H1 (cell line): ENCODE measurements at regions not wholly inside any gene's neighbourhood (a gene's known extent, or its start where the extent isn't known, plus 50 kb on each side); places are given as distances from the start of the nearest gene placed in this dataset.

Source experiments
- HDAC6 ChIP-seq: IDR thresholded peaks from one replicate; pipeline ENCODE4 v1.7.1; 2012; ENCODE audit warnings: low read depth, mild to moderate bottlenecking, inconsistent platforms, low read length, moderate library complexity
- KDM4A ChIP-seq: IDR thresholded peaks from one replicate; pipeline ENCODE4 v1.7.1; 2012; ENCODE audit warnings: low read depth, mild to moderate bottlenecking, moderate library complexity, low read length, inconsistent platforms; ENCODE audit not compliant: severe bottlenecking
- TAF1 ChIP-seq: IDR thresholded peaks from 2 replicates; pipeline ENCODE4 v1.6.1; 2011; ENCODE audit warnings: mild to moderate bottlenecking, low read depth, low read length
- ZNF274 ChIP-seq: IDR thresholded peaks from 2 replicates; pipeline ENCODE4 v1.7.0; 2012; ENCODE audit warnings: low read length, borderline replicate concordance; ENCODE audit errors: extremely low read depth

GRCh38 chr18:2082676-2083075 is 488.6 kb downstream of the METTL4 start (continued):
- TF ChIP-seq TAF1 = no peak
- no peak for TF ChIP-seq KDM4A
- no peak for TF ChIP-seq HDAC6
- TF ChIP-seq ZNF274 = no peak
